Endothelial cell of umbilical vein (primary cell): ENCODE measurements at regions not wholly inside any gene's neighbourhood (a gene's known extent, or its start where the extent isn't known, plus 50 kb on each side); places are given as distances from the start of the nearest gene placed in this dataset.

Source experiments
- BruUV-seq: library from RNA; stranded (reverse); fragments of 400-500 nt; replicated peaks from 2 replicates; lab custom pipeline; 2021; lab: Mats Ljungman, UMichigan
- CTCF ChIA-PET: fragments of 300-600, 350-600 bp; sonication (Branson Sonifier 250); formaldehyde crosslinking; loops from one replicate; lab custom pipeline; 2021; ENCODE audit warnings: antibody characterized with exemption, inconsistent platforms; lab: Charles Lee
- POLR2A ChIA-PET: fragments of 300-600, 350-600 bp; sonication (Branson Sonifier 250); formaldehyde crosslinking; loops from one replicate; lab custom pipeline; 2021; ENCODE audit warnings: antibody characterized with exemption, inconsistent platforms; lab: Charles Lee
- DNase-seq: peaks from one replicate; pipeline ENCODE4 v3.0.0-alpha.2; 2011; ENCODE audit warnings: low read depth, low spot score
- FAIRE-seq: peaks from 2 replicates; lab custom pipeline; 2011; peaks lifted over from hg19 to GRCh38; lab: Jason Lieb, UNC
- H2AFZ ChIP-seq: 2 replicates; pipeline ENCODE4 v1.6.0; 2012; ENCODE audit warnings: low read depth, low read length, control low read depth, inconsistent platforms
- H3K27ac ChIP-seq: 2 replicates; pipeline ENCODE4 v1.5.1; 2011; ENCODE audit warnings: low read depth, mild to moderate bottlenecking, control low read depth, low read length, moderate library complexity; ENCODE audit not compliant: insufficient read depth
- H3K27me3 ChIP-seq, 2 experiments: 2 replicates each; pipeline versions ENCODE4 v1.6.0 to v1.6.1; 2011; ENCODE audit warnings: low read length in 2 of 2, mixed read lengths in 1 of 2; ENCODE audit not compliant: control insufficient read depth in 2 of 2, insufficient read depth in 2 of 2
- H3K36me3 ChIP-seq, 2 experiments: 2 replicates in 1 of 2; 3 replicates in 1 of 2; pipeline ENCODE4 v1.5.1; 2011; ENCODE audit warnings: low read length in 2 of 2, mild to moderate bottlenecking in 1 of 2, moderate library complexity in 1 of 2; ENCODE audit not compliant: control insufficient read depth in 2 of 2, insufficient read depth in 2 of 2; ENCODE audit errors: extremely low read depth in 1 of 2
- H3K4me1 ChIP-seq: 3 replicates; pipeline ENCODE4 v1.5.1; 2011; ENCODE audit warnings: mild to moderate bottlenecking, low read length; ENCODE audit not compliant: control insufficient read depth, insufficient read depth; ENCODE audit errors: extremely low read depth
- H3K4me2 ChIP-seq: 2 replicates; pipeline ENCODE4 v1.6.1; 2011; ENCODE audit warnings: low read length, control low read depth, mixed read lengths; ENCODE audit not compliant: insufficient read depth
- H3K4me3 ChIP-seq, 3 experiments: fragments of 200-600 bp in 1 of 3; sonication (generic), shearing (Covaris generic) in 1 of 3; replicated peaks in 1 of 3; 2 replicates each; pipeline ENCODE4 v1.5.1; 2011 to 2016; ENCODE audit warnings: control low read depth in 3 of 3, low read length in 3 of 3, mild to moderate bottlenecking in 2 of 3, inconsistent platforms in 1 of 3, low read depth in 1 of 3, moderate library complexity in 1 of 3; ENCODE audit not compliant: insufficient read depth in 1 of 3
- H3K79me2 ChIP-seq: 2 replicates; pipeline ENCODE4 v1.6.0; 2012; ENCODE audit warnings: low read length, inconsistent platforms; ENCODE audit not compliant: control insufficient read depth, insufficient read depth
- H3K9ac ChIP-seq: replicated peaks from 2 replicates; pipeline ENCODE3; 2011; ENCODE audit warnings: low read length, control low read depth; ENCODE audit not compliant: insufficient read depth; ENCODE audit errors: extremely low read depth
- H3K9me1 ChIP-seq: replicated peaks from 3 replicates; pipeline ENCODE4 v1.6.0; 2011; ENCODE audit warnings: mild to moderate bottlenecking, low read length; ENCODE audit not compliant: control insufficient read depth, insufficient read depth; ENCODE audit errors: extremely low read depth
- H3K9me3 ChIP-seq: replicated peaks from 2 replicates; pipeline ENCODE4 v1.5.1; 2012; ENCODE audit warnings: low read length, inconsistent platforms; ENCODE audit not compliant: control insufficient read depth, insufficient read depth
- H4K20me1 ChIP-seq: replicated peaks from 2 replicates; pipeline ENCODE3; 2011; ENCODE audit warnings: mild to moderate bottlenecking, low read length; ENCODE audit not compliant: control insufficient read depth, insufficient read depth; ENCODE audit errors: extremely low read depth
- CTCF ChIP-seq, 2 donors: IDR thresholded peaks; 1 replicate in 1 of 2; 2 replicates in 1 of 2; pipeline ENCODE4 v1.5.1; 2011; ENCODE audit warnings: low read length in 2 of 2, mild to moderate bottlenecking in 2 of 2, moderate library complexity in 2 of 2, control low read depth in 1 of 2, inconsistent platforms in 1 of 2, low read depth in 1 of 2; ENCODE audit not compliant: insufficient read depth in 1 of 2; ENCODE audit errors: extremely low read depth in 1 of 2
- EZH2 ChIP-seq: IDR thresholded peaks from 2 replicates; pipeline ENCODE4 v1.6.1; 2012; ENCODE audit warnings: borderline replicate concordance, low read depth, mild to moderate bottlenecking, moderate library complexity, low read length, inconsistent platforms; ENCODE audit not compliant: severe bottlenecking
- FOS ChIP-seq: IDR thresholded peaks from 2 replicates; pipeline ENCODE4 v1.6.1; 2011; ENCODE audit warnings: mild to moderate bottlenecking, low read length, moderate library complexity, borderline replicate concordance; ENCODE audit not compliant: insufficient read depth
- GATA2 ChIP-seq: IDR thresholded peaks from 2 replicates; pipeline ENCODE4 v1.7.0; 2011; ENCODE audit warnings: low read depth, mild to moderate bottlenecking, moderate library complexity, mixed read lengths, low read length; ENCODE audit not compliant: insufficient read length, insufficient read depth
- JUN ChIP-seq: IDR thresholded peaks from 2 replicates; pipeline ENCODE4 v1.6.1; 2011; ENCODE audit warnings: borderline replicate concordance, low read depth; ENCODE audit not compliant: insufficient read length, insufficient read depth
- MAX ChIP-seq: IDR thresholded peaks from 2 replicates; pipeline ENCODE4 v1.6.1; 2011; ENCODE audit not compliant: insufficient read depth, insufficient read length
- MYC ChIP-seq: IDR thresholded peaks from one replicate; pipeline ENCODE4 v1.6.1; 2011; ENCODE audit warnings: mild to moderate bottlenecking, low read depth, low read length
- POLR2A ChIP-seq: IDR thresholded peaks from 2 replicates; pipeline ENCODE4 v1.6.1; 2012; ENCODE audit warnings: low read depth, mild to moderate bottlenecking, control low read depth, low read length
- POLR2AphosphoS5 ChIP-seq: IDR thresholded peaks from 2 replicates; pipeline ENCODE4 v1.6.1; 2012; ENCODE audit warnings: low read depth, mild to moderate bottlenecking, control low read depth, low read length, moderate library complexity; ENCODE audit not compliant: insufficient read depth
- dilution Hi-C: fragments of 300-500 bp; cut with MboI; formaldehyde crosslinking; loops from one replicate; pipeline ENCODE4 v1.15.0; 2019; ENCODE audit warnings: low sequenced_read_pairs; ENCODE audit not compliant: extremely low pct_ligation_motif_present
- intact Hi-C: fragments of 100-400 bp; cut with micrococcal nuclease; formaldehyde crosslinking; loops from one replicate; pipeline ENCODE4 v1.10.0; 2022

GRCh38 chr6:132213191-132213590 is 188.1 kb downstream of the MOXD1 start:
- Histone ChIP-seq H2AFZ (no peak overlapping the region), H3K4me1 (peaks cover 5% of the 10 kb centered on the region), H3K4me2 (no peak overlapping the region), H3K79me2 (no peaks in the 10 kb centered on the region), H3K9me3 (no peaks in the 10 kb centered on the region), H3K9me1 (no peaks in the 10 kb centered on the region), H3K9ac (no peak overlapping the region), H3K27ac (no peak overlapping the region), H3K4me3 (no peak overlapping the region), H3K27me3 (no peaks in the 10 kb centered on the region), H4K20me1 (no peaks in the 10 kb centered on the region), H3K36me3 (no peaks in the 10 kb centered on the region)
- FAIRE-seq (no peak), DNase-seq (no peak)
- POLR2A ChIA-PET: no interaction called here
- dilution Hi-C loops: no loop called here
- TF ChIP-seq MYC (no peak), JUN (no peak), GATA2 (no peak), POLR2A (no peak), POLR2AphosphoS5 (no peak), EZH2 (no peak), FOS (no peak), CTCF (IDR thresholded peaks at IDR 0.05; ENCODE audit: extremely low read depth in 1 of 2, insufficient read depth in 1 of 2, low read depth in 1 of 2, low read length in 2 of 2) (no peak), MAX (no peak)
- intact Hi-C loops: no loop called here
- CTCF ChIA-PET: interaction anchor here (1.8 kb wide), 1 partner anchor 11 kb away, joined by 3 read pairs; no protein-coding TSS in a partner anchor
- BruUV-seq: no TSS peak
